ENCODE measurements at regions not wholly inside any gene's neighbourhood (a gene's known extent, or its start where the extent isn't known, plus 50 kb on each side); places are given as distances from the start of the nearest gene placed in this dataset.

GRCh38 chr5:108678091-108678490 lies 69.6 kb upstream of the FER start:
- Histone ChIP-seq H2AFZ (ENCODE audit: low read depth, low read length) (peak overlapping the region; percentile 6; the same call in 1 of the 2 replicates), H3K27me3 (ENCODE audit: insufficient read depth, low read length, poor library complexity) (no peaks in the 10 kb centered on the region), H3K27ac (ENCODE audit: low read length) (no peak overlapping the region), H4K20me1 (ENCODE audit: insufficient read depth, low read length) (no peaks in the 10 kb centered on the region), H3K36me3 (ENCODE audit: insufficient read depth, low read length) (no peaks in the 10 kb centered on the region), H3K4me1 (ENCODE audit: insufficient read depth, low read length) (no peaks in the 10 kb centered on the region), H3K9me3 (ENCODE audit: insufficient read depth, low read length, severe bottlenecking) (no peaks in the 10 kb centered on the region), H3K9ac (ENCODE audit: low read depth, low read length) (no peak overlapping the region), H3K4me2 (ENCODE audit: insufficient read depth, low read length) (no peak overlapping the region), H3K4me3 (ENCODE audit: low read depth in 1 of 2, low read length in 2 of 2) (no peak overlapping the region), H3K79me2 (ENCODE audit: insufficient read depth, low read length) (no peaks in the 10 kb centered on the region)
- TF ChIP-seq EZH2 (IDR thresholded peaks at IDR 0.05; ENCODE audit: borderline replicate concordance, low read depth, low read length, severe bottlenecking) (no peak), CTCF (IDR thresholded peaks at IDR 0.05; ENCODE audit: borderline replicate concordance, extremely low read depth, low read length, poor library complexity, severe bottlenecking) (no peak)
- no peak for DNase-seq
- ATAC-seq (ENCODE audit: insufficient read depth, low read depth) = no peak

- H3K27ac ChIP-seq (ENCODE audit: low read length) = no peak overlapping the region
- H3K4me2 ChIP-seq (ENCODE audit: insufficient read depth, low read length) = no peak overlapping the region
- H3K4me1 ChIP-seq (ENCODE audit: insufficient read depth, low read length) = no peaks in the 10 kb centered on the region
- no peak for ATAC-seq (ENCODE audit: insufficient read depth, low read depth)
- no peaks in the 10 kb centered on the region for H3K36me3 ChIP-seq (ENCODE audit: insufficient read depth, low read length)
- TF ChIP-seq CTCF (IDR thresholded peaks at IDR 0.05; ENCODE audit: borderline replicate concordance, extremely low read depth, low read length, poor library complexity, severe bottlenecking) (no peak), EZH2 (IDR thresholded peaks at IDR 0.05; ENCODE audit: borderline replicate concordance, low read depth, low read length, severe bottlenecking) (no peak)
- DNase-seq = no peak
- H3K9me3 ChIP-seq (ENCODE audit: insufficient read depth, low read length, severe bottlenecking) = no peaks in the 10 kb centered on the region
- H3K79me2 ChIP-seq (ENCODE audit: insufficient read depth, low read length) = no peaks in the 10 kb centered on the region
- H2AFZ ChIP-seq (ENCODE audit: low read depth, low read length) = no peak overlapping the region
- H4K20me1 ChIP-seq (ENCODE audit: insufficient read depth, low read length) = no peaks in the 10 kb centered on the region
- H3K4me3 ChIP-seq (ENCODE audit: low read depth in 1 of 2, low read length in 2 of 2) = no peak overlapping the region
- H3K9ac ChIP-seq (ENCODE audit: low read depth, low read length) = no peak overlapping the region
- no peaks in the 10 kb centered on the region for H3K27me3 ChIP-seq (ENCODE audit: insufficient read depth, low read length, poor library complexity)
Measured at GRCh38 chr5:108675736-108676135, 72.0 kb upstream of the FER start.

GRCh38 chr5:108672639-108673038 lies 75.1 kb upstream of the FER start:
- Histone ChIP-seq H3K27me3 (ENCODE audit: insufficient read depth, low read length, poor library complexity) (no peaks in the 10 kb centered on the region), H3K27ac (ENCODE audit: low read length) (no peak overlapping the region), H3K4me2 (ENCODE audit: insufficient read depth, low read length) (no peak overlapping the region), H3K9ac (ENCODE audit: low read depth, low read length) (no peak overlapping the region), H3K36me3 (ENCODE audit: insufficient read depth, low read length) (no peaks in the 10 kb centered on the region), H3K4me1 (ENCODE audit: insufficient read depth, low read length) (no peaks in the 10 kb centered on the region), H3K4me3 (ENCODE audit: low read depth in 1 of 2, low read length in 2 of 2) (no peak overlapping the region), H3K9me3 (ENCODE audit: insufficient read depth, low read length, severe bottlenecking) (no peaks in the 10 kb centered on the region), H2AFZ (ENCODE audit: low read depth, low read length) (no peak overlapping the region), H3K79me2 (ENCODE audit: insufficient read depth, low read length) (no peaks in the 10 kb centered on the region), H4K20me1 (ENCODE audit: insufficient read depth, low read length) (no peaks in the 10 kb centered on the region)
- TF ChIP-seq EZH2 (IDR thresholded peaks at IDR 0.05; ENCODE audit: borderline replicate concordance, low read depth, low read length, severe bottlenecking) (no peak), CTCF (IDR thresholded peaks at IDR 0.05; ENCODE audit: borderline replicate concordance, extremely low read depth, low read length, poor library complexity, severe bottlenecking) (no peak)
- no peak for ATAC-seq (ENCODE audit: insufficient read depth, low read depth)
- no peak for DNase-seq
